ENCODE measurements at regions not wholly inside any gene's neighbourhood (a gene's known extent, or its start where the extent isn't known, plus 50 kb on each side); places are given as distances from the start of the nearest gene placed in this dataset.

GRCh38 chr6:141729146-141729545 is 403.6 kb upstream of the GJE1 start:
- H3K27ac ChIP-seq (ENCODE audit: low read length) = no peak overlapping the region
- TF ChIP-seq EP300 (conservative IDR thresholded peaks at IDR 0.05; ENCODE audit: poor library complexity, severe bottlenecking) (no peak), REST (IDR thresholded peaks at IDR 0.05; ENCODE audit: borderline replicate concordance) (no peak), MXI1 (conservative IDR thresholded peaks at IDR 0.05; ENCODE audit: poor library complexity, severe bottlenecking) (no peak), RAD21 (conservative IDR thresholded peaks at IDR 0.05) (no peak), CTCF (IDR thresholded peaks at IDR 0.05; ENCODE audit: poor library complexity, severe bottlenecking) (no peak), EZH2 (IDR thresholded peaks at IDR 0.05; ENCODE audit: borderline replicate concordance, insufficient read depth, low read length, poor library complexity, severe bottlenecking) (no peak), TAF1 (IDR thresholded peaks at IDR 0.05; ENCODE audit: low read depth) (no peak), POLR2AphosphoS5 (IDR thresholded peaks at IDR 0.05) (no peak), SMC3 (conservative IDR thresholded peaks at IDR 0.05; ENCODE audit: poor library complexity) (no peak)
- H2AFZ ChIP-seq (ENCODE audit: low read depth, low read length) = no peak overlapping the region
- no peak overlapping the region for H3K4me2 ChIP-seq (ENCODE audit: low read length)
- H3K36me3 ChIP-seq (ENCODE audit: insufficient read depth, low read length) = no peaks in the 10 kb centered on the region
- H3K9me2 ChIP-seq (ENCODE audit: insufficient read depth, low read length) = no peaks in the 10 kb centered on the region
- no peak overlapping the region for H3K4me3 ChIP-seq (ENCODE audit: low read length)
- H3K27me3 ChIP-seq (ENCODE audit: insufficient read depth, low read depth, low read length) = no peaks in the 10 kb centered on the region
- no peaks in the 10 kb centered on the region for H4K20me1 ChIP-seq (ENCODE audit: insufficient read depth)
- H3K9ac ChIP-seq (ENCODE audit: low read length) = no peak overlapping the region
- no peaks in the 10 kb centered on the region for H3K79me2 ChIP-seq (replicated peaks; ENCODE audit: insufficient read depth, low read length)
- H3F3A ChIP-seq (ENCODE audit: insufficient read depth, low read length, poor library complexity, severe bottlenecking) = no peaks in the 10 kb centered on the region
- no peaks in the 10 kb centered on the region for H3K9me3 ChIP-seq (ENCODE audit: low read length)

- H3K36me3 ChIP-seq (ENCODE audit: insufficient read depth, low read length) = no peaks in the 10 kb centered on the region
- H3F3A ChIP-seq (ENCODE audit: insufficient read depth, low read length, poor library complexity, severe bottlenecking) = no peaks in the 10 kb centered on the region
- H3K27ac ChIP-seq (ENCODE audit: low read length) = no peak overlapping the region
- no peak overlapping the region for H2AFZ ChIP-seq (ENCODE audit: low read depth, low read length)
- no peaks in the 10 kb centered on the region for H4K20me1 ChIP-seq (ENCODE audit: insufficient read depth)
- H3K9ac ChIP-seq (ENCODE audit: low read length) = no peak overlapping the region
- TF ChIP-seq EZH2 (IDR thresholded peaks at IDR 0.05; ENCODE audit: borderline replicate concordance, insufficient read depth, low read length, poor library complexity, severe bottlenecking) (no peak), CTCF (IDR thresholded peaks at IDR 0.05; ENCODE audit: poor library complexity, severe bottlenecking) (no peak), REST (IDR thresholded peaks at IDR 0.05; ENCODE audit: borderline replicate concordance) (no peak), POLR2AphosphoS5 (IDR thresholded peaks at IDR 0.05) (no peak), SMC3 (conservative IDR thresholded peaks at IDR 0.05; ENCODE audit: poor library complexity) (no peak), EP300 (conservative IDR thresholded peaks at IDR 0.05; ENCODE audit: poor library complexity, severe bottlenecking) (no peak), TAF1 (IDR thresholded peaks at IDR 0.05; ENCODE audit: low read depth) (no peak), RAD21 (conservative IDR thresholded peaks at IDR 0.05) (no peak), MXI1 (conservative IDR thresholded peaks at IDR 0.05; ENCODE audit: poor library complexity, severe bottlenecking) (no peak)
- H3K79me2 ChIP-seq (replicated peaks; ENCODE audit: insufficient read depth, low read length) = no peaks in the 10 kb centered on the region
- H3K27me3 ChIP-seq (ENCODE audit: insufficient read depth, low read depth, low read length) = no peaks in the 10 kb centered on the region
- no peak overlapping the region for H3K4me3 ChIP-seq (ENCODE audit: low read length)
- H3K9me3 ChIP-seq (ENCODE audit: low read length) = no peaks in the 10 kb centered on the region
- H3K4me2 ChIP-seq (ENCODE audit: low read length) = no peak overlapping the region
- no peaks in the 10 kb centered on the region for H3K9me2 ChIP-seq (ENCODE audit: insufficient read depth, low read length)
These were observed 404.4 kb upstream of the GJE1 start for GRCh38 chr6:141728330-141728729.

All from neural cell (in vitro differentiated cells).